ENCODE measurements at regions not wholly inside any gene's neighbourhood (a gene's known extent, or its start where the extent isn't known, plus 50 kb on each side); places are given as distances from the start of the nearest gene placed in this dataset.

- peaks cover 9% of the 10 kb centered on the region for H3K4me1 Mint-ChIP-seq
- peaks cover 14% of the 10 kb centered on the region for H3K36me3 Mint-ChIP-seq
- H3K4me3 Mint-ChIP-seq: no peak overlapping the region
- ChIA-PET CTCF (no interaction called here), POLR2A (no interaction called here)
- DNase-seq (ENCODE audit: low spot score) (no peak), ATAC-seq (no peak)
- H3K9me3 Mint-ChIP-seq: peaks cover 20% of the 10 kb centered on the region
- no peaks in the 10 kb centered on the region for H3K27me3 Mint-ChIP-seq (ENCODE audit: low read depth)
- TF ChIP-seq MXD4 (CRISPR knock-in tag; IDR thresholded peaks at IDR 0.05; ENCODE audit: borderline replicate concordance) (no peak), ESRRA (CRISPR knock-in tag; IDR thresholded peaks at IDR 0.05; ENCODE audit: borderline replicate concordance) (no peak), TP53 (CRISPR knock-in tag; IDR thresholded peaks at IDR 0.05) (no peak), SMAD4 (CRISPR knock-in tag; IDR thresholded peaks at IDR 0.05) (no peak), ZNF263 (CRISPR knock-in tag; IDR thresholded peaks at IDR 0.05; ENCODE audit: low read depth) (no peak), HMGA2 (CRISPR knock-in tag; IDR thresholded peaks at IDR 0.05) (no peak), NR3C1 (CRISPR knock-in tag; conservative IDR thresholded peaks at IDR 0.05; ENCODE audit: low read depth) (no peak), JAZF1 (CRISPR knock-in tag; IDR thresholded peaks at IDR 0.05) (no peak), KAT7 (CRISPR knock-in tag; IDR thresholded peaks at IDR 0.05; ENCODE audit: borderline replicate concordance) (no peak), ZNF425 (CRISPR knock-in tag; conservative IDR thresholded peaks at IDR 0.05) (no peak), ATF6 (CRISPR knock-in tag; IDR thresholded peaks at IDR 0.05) (no peak), MYBL2 (CRISPR knock-in tag; IDR thresholded peaks at IDR 0.05) (no peak)
- TF ChIP-seq, protein P1, sequence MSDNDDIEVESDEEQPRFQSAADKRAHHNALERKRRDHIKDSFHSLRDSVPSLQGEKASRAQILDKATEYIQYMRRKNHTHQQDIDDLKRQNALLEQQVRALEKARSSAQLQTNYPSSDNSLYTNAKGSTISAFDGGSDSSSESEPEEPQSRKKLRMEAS (CRISPR knock-in tag; IDR thresholded peaks at IDR 0.05): no peak
- TF ChIP-seq, protein P2, sequence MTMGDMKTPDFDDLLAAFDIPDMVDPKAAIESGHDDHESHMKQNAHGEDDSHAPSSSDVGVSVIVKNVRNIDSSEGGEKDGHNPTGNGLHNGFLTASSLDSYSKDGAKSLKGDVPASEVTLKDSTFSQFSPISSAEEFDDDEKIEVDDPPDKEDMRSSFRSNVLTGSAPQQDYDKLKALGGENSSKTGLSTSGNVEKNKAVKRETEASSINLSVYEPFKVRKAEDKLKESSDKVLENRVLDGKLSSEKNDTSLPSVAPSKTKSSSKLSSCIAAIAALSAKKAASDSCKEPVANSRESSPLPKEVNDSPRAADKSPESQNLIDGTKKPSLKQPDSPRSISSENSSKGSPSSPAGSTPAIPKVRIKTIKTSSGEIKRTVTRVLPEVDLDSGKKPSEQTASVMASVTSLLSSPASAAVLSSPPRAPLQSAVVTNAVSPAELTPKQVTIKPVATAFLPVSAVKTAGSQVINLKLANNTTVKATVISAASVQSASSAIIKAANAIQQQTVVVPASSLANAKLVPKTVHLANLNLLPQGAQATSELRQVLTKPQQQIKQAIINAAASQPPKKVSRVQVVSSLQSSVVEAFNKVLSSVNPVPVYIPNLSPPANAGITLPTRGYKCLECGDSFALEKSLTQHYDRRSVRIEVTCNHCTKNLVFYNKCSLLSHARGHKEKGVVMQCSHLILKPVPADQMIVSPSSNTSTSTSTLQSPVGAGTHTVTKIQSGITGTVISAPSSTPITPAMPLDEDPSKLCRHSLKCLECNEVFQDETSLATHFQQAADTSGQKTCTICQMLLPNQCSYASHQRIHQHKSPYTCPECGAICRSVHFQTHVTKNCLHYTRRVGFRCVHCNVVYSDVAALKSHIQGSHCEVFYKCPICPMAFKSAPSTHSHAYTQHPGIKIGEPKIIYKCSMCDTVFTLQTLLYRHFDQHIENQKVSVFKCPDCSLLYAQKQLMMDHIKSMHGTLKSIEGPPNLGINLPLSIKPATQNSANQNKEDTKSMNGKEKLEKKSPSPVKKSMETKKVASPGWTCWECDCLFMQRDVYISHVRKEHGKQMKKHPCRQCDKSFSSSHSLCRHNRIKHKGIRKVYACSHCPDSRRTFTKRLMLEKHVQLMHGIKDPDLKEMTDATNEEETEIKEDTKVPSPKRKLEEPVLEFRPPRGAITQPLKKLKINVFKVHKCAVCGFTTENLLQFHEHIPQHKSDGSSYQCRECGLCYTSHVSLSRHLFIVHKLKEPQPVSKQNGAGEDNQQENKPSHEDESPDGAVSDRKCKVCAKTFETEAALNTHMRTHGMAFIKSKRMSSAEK (CRISPR knock-in tag; IDR thresholded peaks at IDR 0.05; ENCODE audit: borderline replicate concordance): no peak
- TF ChIP-seq, protein P3, sequence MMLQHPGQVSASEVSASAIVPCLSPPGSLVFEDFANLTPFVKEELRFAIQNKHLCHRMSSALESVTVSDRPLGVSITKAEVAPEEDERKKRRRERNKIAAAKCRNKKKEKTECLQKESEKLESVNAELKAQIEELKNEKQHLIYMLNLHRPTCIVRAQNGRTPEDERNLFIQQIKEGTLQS (CRISPR knock-in tag; conservative IDR thresholded peaks at IDR 0.05): no peak
- TF ChIP-seq, protein P4, sequence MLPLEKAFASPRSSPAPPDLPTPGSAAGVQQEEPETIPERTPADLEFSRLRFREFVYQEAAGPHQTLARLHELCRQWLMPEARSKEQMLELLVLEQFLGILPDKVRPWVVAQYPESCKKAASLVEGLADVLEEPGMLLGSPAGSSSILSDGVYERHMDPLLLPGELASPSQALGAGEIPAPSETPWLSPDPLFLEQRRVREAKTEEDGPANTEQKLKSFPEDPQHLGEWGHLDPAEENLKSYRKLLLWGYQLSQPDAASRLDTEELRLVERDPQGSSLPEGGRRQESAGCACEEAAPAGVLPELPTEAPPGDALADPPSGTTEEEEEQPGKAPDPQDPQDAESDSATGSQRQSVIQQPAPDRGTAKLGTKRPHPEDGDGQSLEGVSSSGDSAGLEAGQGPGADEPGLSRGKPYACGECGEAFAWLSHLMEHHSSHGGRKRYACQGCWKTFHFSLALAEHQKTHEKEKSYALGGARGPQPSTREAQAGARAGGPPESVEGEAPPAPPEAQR (CRISPR knock-in tag; IDR thresholded peaks at IDR 0.05): no peak
- no peak overlapping the region for H3K27ac Mint-ChIP-seq
Observed at GRCh38 chr3:187978433-187979011, 175.4 kb upstream of the LPP start.

All from WTC11 (cell line).